ENCODE measurements at regions not wholly inside any gene's neighbourhood (a gene's known extent, or its start where the extent isn't known, plus 50 kb on each side); places are given as distances from the start of the nearest gene placed in this dataset.
"Not testable (repeated sequence)": the region's sequence is repeated elsewhere in the genome, so short reads cannot be mapped to it uniquely, and the experiment has no call there.

- no peak for DNase-seq (ENCODE audit: low spot score)
Measured at GRCh38 chr10:90028312-90028711, 326.9 kb downstream of the KIF20B start.

- no peak for DNase-seq (ENCODE audit: low spot score)
Measured at GRCh38 chr10:90031776-90032175, 330.4 kb downstream of the KIF20B start.

- no peak for DNase-seq (ENCODE audit: low spot score)
Measured at GRCh38 chr10:90032519-90032918, 331.1 kb downstream of the KIF20B start.

GRCh38 chr10:90034862-90035261, 333.5 kb downstream of the KIF20B start:
- DNase-seq (ENCODE audit: low spot score), result not testable (repeated sequence)

GRCh38 chr10:90041585-90041984, 340.2 kb downstream of the KIF20B start:
- DNase-seq (ENCODE audit: low spot score), result no peak

- DNase-seq (ENCODE audit: low spot score), result no peak
Measured at GRCh38 chr10:90042075-90042474, 340.7 kb downstream of the KIF20B start.

GRCh38 chr10:90047243-90047729, 345.9 kb downstream of the KIF20B start:
- no peak for DNase-seq (ENCODE audit: low spot score)

- no peak for DNase-seq (ENCODE audit: low spot score)
Measured at GRCh38 chr10:90051053-90051452, 349.7 kb downstream of the KIF20B start.

- DNase-seq (ENCODE audit: low spot score), result no peak
Measured at GRCh38 chr10:90051474-90051873, 350.1 kb downstream of the KIF20B start.

GRCh38 chr10:90062786-90063185, 361.4 kb downstream of the KIF20B start:
- DNase-seq (ENCODE audit: low spot score), result no peak

GRCh38 chr10:90064295-90064694, 362.9 kb downstream of the KIF20B start:
- no peak for DNase-seq (ENCODE audit: low spot score)

GRCh38 chr10:90066435-90066834, 365.0 kb downstream of the KIF20B start:
- no peak for DNase-seq (ENCODE audit: low spot score)

- DNase-seq (ENCODE audit: low spot score), result no peak
Measured at GRCh38 chr10:90075995-90076394, 374.6 kb downstream of the KIF20B start.

GRCh38 chr10:90079819-90080218, 378.4 kb downstream of the KIF20B start:
- no peak for DNase-seq (ENCODE audit: low spot score)

GRCh38 chr10:90086606-90087190, 385.3 kb downstream of the KIF20B start:
- not testable (repeated sequence) for DNase-seq (ENCODE audit: low spot score)

GRCh38 chr10:90087197-90088023, 386.0 kb downstream of the KIF20B start:
- no peak for DNase-seq (ENCODE audit: low spot score)

GRCh38 chr10:90088024-90088317, 386.6 kb downstream of the KIF20B start:
- no peak for DNase-seq (ENCODE audit: low spot score)

- DNase-seq (ENCODE audit: low spot score), result no peak
Measured at GRCh38 chr10:90089719-90090118, 388.3 kb downstream of the KIF20B start.

GRCh38 chr10:90096196-90096595, 394.8 kb downstream of the KIF20B start:
- DNase-seq (ENCODE audit: low spot score), result no peak

GRCh38 chr10:90107581-90107980, 406.2 kb downstream of the KIF20B start:
- not testable (repeated sequence) for DNase-seq (ENCODE audit: low spot score)

- DNase-seq (ENCODE audit: low spot score), result no peak
Measured at GRCh38 chr10:90111671-90112070, 410.3 kb downstream of the KIF20B start.

- DNase-seq (ENCODE audit: low spot score), result no peak
Measured at GRCh38 chr10:90112681-90113080, 411.3 kb downstream of the KIF20B start.

GRCh38 chr10:90118567-90118966, 417.2 kb downstream of the KIF20B start:
- DNase-seq (ENCODE audit: low spot score), result not testable (repeated sequence)
